GM12891 (cell line): ENCODE measurements at regions not wholly inside any gene's neighbourhood (a gene's known extent, or its start where the extent isn't known, plus 50 kb on each side); places are given as distances from the start of the nearest gene placed in this dataset.

Experiments used
- PAX5 ChIP-seq: IDR thresholded peaks from 2 replicates; pipeline ENCODE4 v1.6.1; 2011; ENCODE audit warnings: low read length, moderate library complexity, mild to moderate bottlenecking; ENCODE audit not compliant: insufficient read depth, severe bottlenecking
- POLR2A ChIP-seq: IDR thresholded peaks from 2 replicates; pipeline ENCODE4 v1.6.1; 2011; ENCODE audit warnings: low read depth, low read length, control low read depth
- POLR2AphosphoS5 ChIP-seq: IDR thresholded peaks from 2 replicates; pipeline ENCODE4 v1.6.1; 2011; ENCODE audit warnings: low read depth, low read length, control low read depth
- SPI1 ChIP-seq: IDR thresholded peaks from 2 replicates; pipeline ENCODE4 v1.6.1; 2011; ENCODE audit warnings: low read depth, low read length, control low read depth
- TAF1 ChIP-seq: IDR thresholded peaks from 2 replicates; pipeline ENCODE4 v1.6.1; 2011; ENCODE audit warnings: low read depth, low read length, control low read depth

DNA sequence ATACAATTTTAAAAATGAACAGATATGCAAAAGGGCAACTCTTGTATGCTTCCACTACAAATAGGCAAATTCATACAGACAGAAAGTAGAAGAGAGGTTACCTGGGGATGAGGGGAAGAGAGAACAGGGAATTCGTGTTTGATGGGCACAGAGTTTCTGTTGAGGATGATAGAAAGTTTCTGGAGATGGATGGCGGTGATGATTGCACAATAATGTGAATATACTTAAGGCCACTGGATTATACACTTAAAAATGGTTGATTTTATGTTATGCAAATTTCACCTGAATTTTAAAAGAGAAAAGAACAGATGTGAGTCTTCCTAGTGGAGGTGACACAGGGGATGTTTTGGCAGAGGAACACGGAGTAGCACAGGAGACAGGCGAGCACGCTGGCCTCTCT is 89.3 kb downstream of the TEX36 start:
- TF ChIP-seq POLR2A (no peak), TAF1 (no peak), PAX5 (no peak), POLR2AphosphoS5 (no peak), SPI1 (no peak)
